Mucosa of rectum (tissue), 2 donors: ENCODE measurements at regions not wholly inside any gene's neighbourhood (a gene's known extent, or its start where the extent isn't known, plus 50 kb on each side); places are given as distances from the start of the nearest gene placed in this dataset.

Experiments used
- H3K27ac ChIP-seq, 2 donors: one replicate each; pipeline ENCODE4 v1.7.0; 2013; ENCODE audit warnings: inconsistent platforms in 2 of 2, low read depth in 2 of 2, low read length in 2 of 2
- H3K27me3 ChIP-seq, 2 donors: one replicate each; pipeline ENCODE4 v1.7.0; 2013; ENCODE audit warnings: low read length in 2 of 2; ENCODE audit not compliant: control insufficient read depth in 2 of 2, insufficient read depth in 2 of 2
- H3K36me3 ChIP-seq, 2 donors: one replicate each; pipeline ENCODE4 v1.7.0; 2013; ENCODE audit warnings: low read length in 2 of 2; ENCODE audit not compliant: control insufficient read depth in 2 of 2, insufficient read depth in 2 of 2
- H3K4me1 ChIP-seq, 2 donors: one replicate each; pipeline ENCODE4 v1.7.0; 2013; ENCODE audit warnings: low read length in 2 of 2, mild to moderate bottlenecking in 1 of 2; ENCODE audit not compliant: control insufficient read depth in 2 of 2, insufficient read depth in 2 of 2
- H3K4me3 ChIP-seq, 2 donors: one replicate each; pipeline ENCODE4 v1.7.0; 2013; ENCODE audit warnings: low read length in 2 of 2
- H3K9ac ChIP-seq, 2 donors: one replicate each; pipeline ENCODE4 v1.7.0; 2013; ENCODE audit warnings: low read length in 2 of 2, low read depth in 1 of 2, mild to moderate bottlenecking in 1 of 2
- H3K9me3 ChIP-seq, 2 donors: one replicate each; pipeline ENCODE4 v1.7.0; 2013; ENCODE audit warnings: low read length in 2 of 2; ENCODE audit not compliant: control insufficient read depth in 2 of 2
- donor health status: healthy.
- donor health status: Normal muscosa, but diverticular disease.

DNA sequence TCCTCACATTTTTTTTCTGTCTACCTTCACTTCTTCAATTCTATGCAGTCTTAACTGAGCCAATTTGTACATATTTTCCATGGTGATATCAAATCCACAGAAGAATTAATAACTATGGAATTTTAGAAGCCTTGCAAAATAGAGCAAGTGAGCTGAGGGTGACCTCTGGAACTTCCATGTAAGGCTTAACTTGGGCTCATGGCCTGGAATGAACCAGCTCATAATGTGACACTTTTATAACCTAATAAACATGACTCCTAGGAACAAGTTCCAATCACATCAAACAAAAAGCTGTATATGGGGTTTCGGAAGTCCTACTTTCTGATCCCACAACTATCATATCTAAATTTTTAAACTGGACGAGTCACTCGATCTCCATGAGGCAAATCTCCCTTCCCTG, 232.4 kb downstream of the FOXA2 start:
- H3K27me3 ChIP-seq: no peaks in the 10 kb centered on the region
- H3K9me3 ChIP-seq: no peaks in the 10 kb centered on the region
- H3K9ac ChIP-seq: no peak overlapping the region
- H3K27ac ChIP-seq: peak overlapping the region in 1 of 2 donors; percentile 42
- no peak overlapping the region for H3K4me3 ChIP-seq
- H3K36me3 ChIP-seq: no peaks in the 10 kb centered on the region
- H3K4me1 ChIP-seq: peaks cover 0 to 21% of the 10 kb centered on the region in 2 donors

- H3K27me3 ChIP-seq: no peaks in the 10 kb centered on the region
- peak overlapping the region in 1 of 2 donors; percentile 13 for H3K27ac ChIP-seq
- no peak overlapping the region for H3K4me3 ChIP-seq
- H3K36me3 ChIP-seq: no peaks in the 10 kb centered on the region
- H3K9me3 ChIP-seq: no peaks in the 10 kb centered on the region
- H3K4me1 ChIP-seq: peaks cover 0 to 21% of the 10 kb centered on the region in 2 donors
- no peak overlapping the region for H3K9ac ChIP-seq
These were observed 233.7 kb downstream of the FOXA2 start for GRCh38 chr20:22350624-22351023.

DNA sequence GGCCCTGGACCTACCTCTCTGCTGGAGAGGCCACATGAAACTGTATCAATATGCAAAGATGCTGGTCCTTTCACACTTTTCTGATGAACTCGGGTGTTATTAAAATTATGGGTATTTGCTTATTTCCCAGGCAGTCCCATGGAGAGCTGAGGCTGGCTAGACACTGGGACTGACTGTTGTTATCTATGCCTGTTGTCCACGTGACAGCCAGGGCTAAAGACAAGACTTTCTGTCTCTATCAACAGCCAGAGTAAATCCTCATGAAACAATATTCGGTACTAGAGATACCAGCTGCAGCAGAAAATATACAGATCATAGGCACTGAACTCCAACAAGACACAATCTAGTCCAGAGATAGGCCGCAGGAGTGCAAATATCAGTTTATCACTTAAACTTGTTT, 236.4 kb downstream of the FOXA2 start:
- H3K9me3 ChIP-seq: no peaks in the 10 kb centered on the region
- no peak overlapping the region for H3K9ac ChIP-seq
- peaks cover 0 to 21% of the 10 kb centered on the region in 2 donors for H3K4me1 ChIP-seq
- H3K36me3 ChIP-seq: no peaks in the 10 kb centered on the region
- no peaks in the 10 kb centered on the region for H3K27me3 ChIP-seq
- H3K27ac ChIP-seq: no peak overlapping the region
- H3K4me3 ChIP-seq: no peak overlapping the region

DNA sequence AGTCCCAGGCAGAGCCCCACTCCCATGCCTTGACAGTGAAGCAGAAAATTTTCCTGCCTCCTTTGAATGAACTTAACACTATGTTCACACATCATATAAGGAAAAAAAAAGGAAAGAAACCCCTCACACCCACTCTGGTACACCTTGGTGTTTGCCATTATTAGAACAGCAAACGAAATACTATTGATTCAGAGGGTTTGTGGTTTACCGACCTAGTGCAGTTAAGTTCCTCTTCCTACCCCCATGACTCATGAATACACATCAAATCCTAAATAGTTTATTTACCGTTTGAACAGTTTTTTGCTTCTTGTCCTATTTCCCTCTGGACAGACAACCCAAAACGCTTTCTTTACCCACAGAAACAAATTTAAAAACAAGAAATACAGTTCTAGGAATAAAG, 237.7 kb downstream of the FOXA2 start:
- no peaks in the 10 kb centered on the region for H3K27me3 ChIP-seq
- H3K4me3 ChIP-seq: no peak overlapping the region
- H3K9me3 ChIP-seq: no peaks in the 10 kb centered on the region
- H3K9ac ChIP-seq: no peak overlapping the region
- H3K4me1 ChIP-seq: peaks cover 0 to 14% of the 10 kb centered on the region in 2 donors
- no peaks in the 10 kb centered on the region for H3K36me3 ChIP-seq
- H3K27ac ChIP-seq: no peak overlapping the region

- H3K27me3 ChIP-seq: no peaks in the 10 kb centered on the region
These were observed 240.8 kb downstream of the FOXA2 start for GRCh38 chr20:22343612-22344011.

GRCh38 chr20:22342410-22342809, 242.0 kb downstream of the FOXA2 start:
- Histone ChIP-seq H3K36me3 (no peaks in the 10 kb centered on the region), H3K9me3 (no peaks in the 10 kb centered on the region), H3K4me1 (no peaks in the 10 kb centered on the region), H3K27me3 (no peaks in the 10 kb centered on the region), H3K4me3 (no peak overlapping the region), H3K27ac (no peak overlapping the region), H3K9ac (no peak overlapping the region)

More at GRCh38 chr20:22343612-22344011, 240.8 kb downstream of the FOXA2 start:
- Histone ChIP-seq H3K27ac (no peak overlapping the region), H3K9me3 (no peaks in the 10 kb centered on the region), H3K36me3 (no peaks in the 10 kb centered on the region), H3K4me3 (no peak overlapping the region), H3K9ac (no peak overlapping the region), H3K4me1 (no peaks in the 10 kb centered on the region)

- H3K4me3 ChIP-seq: no peak overlapping the region
- H3K4me1 ChIP-seq: no peaks in the 10 kb centered on the region
- H3K36me3 ChIP-seq: no peaks in the 10 kb centered on the region
- H3K27ac ChIP-seq: no peak overlapping the region
- no peaks in the 10 kb centered on the region for H3K9me3 ChIP-seq
- no peak overlapping the region for H3K9ac ChIP-seq
- H3K27me3 ChIP-seq: no peaks in the 10 kb centered on the region
These were observed 242.9 kb downstream of the FOXA2 start for GRCh38 chr20:22341508-22341907.

GRCh38 chr20:22339946-22340345, 244.4 kb downstream of the FOXA2 start:
- Histone ChIP-seq H3K9me3 (no peaks in the 10 kb centered on the region), H3K4me1 (no peaks in the 10 kb centered on the region), H3K9ac (no peak overlapping the region), H3K36me3 (no peaks in the 10 kb centered on the region), H3K27me3 (no peaks in the 10 kb centered on the region), H3K27ac (no peak overlapping the region), H3K4me3 (no peak overlapping the region)

DNA sequence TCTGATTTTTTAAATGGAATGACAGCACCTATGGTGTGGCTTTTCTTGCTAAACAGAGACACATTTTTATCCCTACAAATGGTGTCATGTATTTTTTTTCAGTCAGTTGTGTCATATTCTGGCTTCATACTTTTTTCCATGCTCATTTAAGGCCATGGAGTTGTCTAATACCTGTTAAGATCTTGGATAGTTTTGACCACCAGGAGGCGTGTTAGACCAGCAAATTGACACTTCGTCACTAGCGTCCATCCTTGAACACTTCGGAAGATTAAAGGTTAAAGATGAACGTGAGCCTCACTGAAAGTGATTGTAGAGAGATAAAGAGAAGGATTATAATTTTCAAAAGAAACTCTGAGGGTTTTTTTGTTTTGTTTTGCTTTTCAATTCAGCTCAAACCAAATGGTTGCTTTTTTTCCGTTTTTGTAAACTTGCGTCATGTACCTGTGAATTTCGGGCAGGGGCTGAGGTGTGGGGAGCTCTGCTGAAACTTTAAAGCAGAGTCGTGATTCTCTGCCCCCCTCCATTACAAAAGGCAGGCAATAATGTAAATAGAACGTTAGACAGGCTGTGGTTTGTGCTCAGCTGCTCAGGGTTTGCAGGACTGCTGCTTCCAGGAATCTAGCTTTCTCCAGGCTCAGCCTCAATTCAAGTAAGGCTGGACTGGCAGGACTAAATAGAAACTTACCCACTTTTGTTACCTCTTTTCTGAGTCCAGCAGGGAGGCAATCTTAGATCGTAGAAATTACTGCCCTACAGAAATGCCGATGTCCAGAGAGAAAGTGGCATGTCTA, 245.1 kb downstream of the FOXA2 start:
- Histone ChIP-seq H3K4me1 (no peaks in the 10 kb centered on the region), H3K27ac (no peak overlapping the region), H3K4me3 (no peak overlapping the region), H3K9me3 (no peaks in the 10 kb centered on the region), H3K27me3 (no peaks in the 10 kb centered on the region), H3K9ac (no peak overlapping the region), H3K36me3 (no peaks in the 10 kb centered on the region)

- Histone ChIP-seq H3K9me3 (no peaks in the 10 kb centered on the region), H3K4me3 (no peak overlapping the region), H3K27ac (no peak overlapping the region), H3K27me3 (peaks cover 0 to 2% of the 10 kb centered on the region in 2 donors), H3K4me1 (no peaks in the 10 kb centered on the region), H3K9ac (no peak overlapping the region), H3K36me3 (no peaks in the 10 kb centered on the region)
These were observed 246.1 kb downstream of the FOXA2 start for GRCh38 chr20:22338140-22338708.
